PC-3 (cell line): ENCODE measurements at regions not wholly inside any gene's neighbourhood (a gene's known extent, or its start where the extent isn't known, plus 50 kb on each side); places are given as distances from the start of the nearest gene placed in this dataset.

ENCODE experiments used
- ATAC-seq: fragments of 200-7000 bp; cut with Tn5 transposase; 2 replicates; pipeline ENCODE4 v1.9.1; 2020; ENCODE audit warnings: mild to moderate bottlenecking, moderate library complexity
- BruUV-seq: library from RNA; stranded (reverse); fragments of 400-500 nt; replicated peaks from 2 replicates; lab custom pipeline; 2021; lab: Mats Ljungman, UMichigan
- CTCF ChIA-PET: fragments of 300-600 bp; sonication (Branson Sonifier 250); formaldehyde crosslinking; loops from one replicate; lab custom pipeline; 2022; ENCODE audit warnings: antibody characterized with exemption; lab: Charles Lee
- POLR2A ChIA-PET: fragments of 300-600 bp; sonication (Branson Sonifier 250); formaldehyde crosslinking; loops from one replicate; lab custom pipeline; 2022; ENCODE audit warnings: antibody characterized with exemption; ENCODE audit not compliant: unreplicated experiment; lab: Charles Lee
- DNase-seq: peaks from one replicate; pipeline ENCODE4 v3.0.0-alpha.2; 2015
- H2AFZ ChIP-seq: fragments of 300-600 bp; sonication (generic); 2 replicates; pipeline ENCODE4 v1.6.0; 2016; ENCODE audit warnings: antibody characterized with exemption, low read length
- H3F3A ChIP-seq: fragments of 300-600 bp; sonication (generic); one replicate; pipeline ENCODE4 v1.6.0; 2017; ENCODE audit warnings: antibody characterized with exemption, low read length, control low read depth, mild to moderate bottlenecking; ENCODE audit not compliant: unreplicated experiment
- H3K27ac ChIP-seq: fragments of 300-600 bp; sonication (generic); 2 replicates; pipeline ENCODE4 v1.5.1; 2016; ENCODE audit warnings: mild to moderate bottlenecking, low read length
- H3K27me3 ChIP-seq: fragments of 300-600 bp; sonication (generic); 2 replicates; pipeline ENCODE4 v1.6.1; 2016; ENCODE audit warnings: low read length, mixed read lengths
- H3K36me3 ChIP-seq: fragments of 300-600 bp; sonication (generic); 2 replicates; pipeline ENCODE4 v1.6.1; 2016; ENCODE audit warnings: low read depth, mixed run types, low read length, mixed read lengths
- H3K4me1 ChIP-seq: fragments of 300-600 bp; sonication (generic); 2 replicates; pipeline ENCODE4 v1.5.1; 2016; ENCODE audit warnings: low read length; ENCODE audit not compliant: insufficient read depth
- H3K4me2 ChIP-seq: fragments of 300-600 bp; sonication (generic); 2 replicates; pipeline ENCODE4 v1.6.0; 2016; ENCODE audit warnings: low read length
- H3K4me3 ChIP-seq: fragments of 300-600 bp; sonication (generic); 2 replicates; pipeline ENCODE4 v1.5.1; 2016; ENCODE audit warnings: mild to moderate bottlenecking, low read length, mixed read lengths
- H3K79me2 ChIP-seq: fragments of 300-600 bp; sonication (generic); 2 replicates; pipeline ENCODE4 v1.6.1; 2017; ENCODE audit warnings: low read length, mixed read lengths
- H3K9ac ChIP-seq: fragments of 300-600 bp; sonication (generic); 2 replicates; pipeline ENCODE4 v1.6.0; 2016; ENCODE audit warnings: mild to moderate bottlenecking, low read length
- H3K9me2 ChIP-seq: fragments of 300-600 bp; sonication (generic); replicated peaks from 2 replicates; pipeline ENCODE4 v1.6.1; 2016; ENCODE audit warnings: mixed run types, low read length, mixed read lengths
- H3K9me3 ChIP-seq: fragments of 300-600 bp; sonication (generic); 2 replicates; pipeline ENCODE4 v1.6.1; 2016; ENCODE audit warnings: low read length, mixed read lengths
- H4K20me1 ChIP-seq: fragments of 300-600 bp; sonication (generic); 2 replicates; pipeline ENCODE4 v1.6.1; 2016; ENCODE audit warnings: low read length, mixed read lengths
- CTCF ChIP-seq: fragments of 300-600 bp; sonication (generic); conservative IDR thresholded peaks from 2 replicates; pipeline ENCODE4 v1.5.1; 2017; ENCODE audit warnings: antibody characterized with exemption, low read depth, mild to moderate bottlenecking, low read length
- EZH2 ChIP-seq: fragments of 300-600 bp; sonication (generic); IDR thresholded peaks from one replicate; pipeline ENCODE4 v1.6.1; 2017; ENCODE audit warnings: antibody characterized with exemption, mild to moderate bottlenecking, low read length; ENCODE audit not compliant: unreplicated experiment
- EZH2phosphoT487 ChIP-seq: fragments of 300-600 bp; sonication (generic); IDR thresholded peaks from 2 replicates; pipeline ENCODE4 v1.6.1; 2018; ENCODE audit warnings: mild to moderate bottlenecking, antibody characterized with exemption, low read length, borderline replicate concordance
- intact Hi-C: fragments of 100-400 bp; cut with micrococcal nuclease; formaldehyde crosslinking; loops from 2 replicates; pipeline ENCODE4 v1.9.0; 2023

DNA sequence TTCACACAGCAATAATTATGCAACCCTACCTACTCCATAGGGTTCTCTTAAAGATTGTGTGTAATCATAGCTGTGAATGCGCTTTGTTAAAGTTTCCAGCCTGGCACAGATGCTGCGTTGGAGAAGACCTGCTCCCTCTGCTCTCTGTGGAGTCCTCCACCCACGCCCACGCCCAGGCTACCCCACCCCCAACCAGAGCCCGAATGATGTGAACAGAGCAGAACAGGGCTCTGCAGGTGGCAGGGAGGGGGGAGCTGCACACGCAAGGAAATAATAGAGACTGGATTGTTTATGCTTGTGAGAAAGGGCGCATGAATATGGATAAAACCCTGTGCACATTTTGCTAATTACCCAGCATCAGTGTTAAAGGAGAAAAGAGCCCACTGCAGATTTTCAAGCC is 447.5 kb downstream of the BCL11A start:
- CTCF ChIA-PET = no interaction called here

DNA sequence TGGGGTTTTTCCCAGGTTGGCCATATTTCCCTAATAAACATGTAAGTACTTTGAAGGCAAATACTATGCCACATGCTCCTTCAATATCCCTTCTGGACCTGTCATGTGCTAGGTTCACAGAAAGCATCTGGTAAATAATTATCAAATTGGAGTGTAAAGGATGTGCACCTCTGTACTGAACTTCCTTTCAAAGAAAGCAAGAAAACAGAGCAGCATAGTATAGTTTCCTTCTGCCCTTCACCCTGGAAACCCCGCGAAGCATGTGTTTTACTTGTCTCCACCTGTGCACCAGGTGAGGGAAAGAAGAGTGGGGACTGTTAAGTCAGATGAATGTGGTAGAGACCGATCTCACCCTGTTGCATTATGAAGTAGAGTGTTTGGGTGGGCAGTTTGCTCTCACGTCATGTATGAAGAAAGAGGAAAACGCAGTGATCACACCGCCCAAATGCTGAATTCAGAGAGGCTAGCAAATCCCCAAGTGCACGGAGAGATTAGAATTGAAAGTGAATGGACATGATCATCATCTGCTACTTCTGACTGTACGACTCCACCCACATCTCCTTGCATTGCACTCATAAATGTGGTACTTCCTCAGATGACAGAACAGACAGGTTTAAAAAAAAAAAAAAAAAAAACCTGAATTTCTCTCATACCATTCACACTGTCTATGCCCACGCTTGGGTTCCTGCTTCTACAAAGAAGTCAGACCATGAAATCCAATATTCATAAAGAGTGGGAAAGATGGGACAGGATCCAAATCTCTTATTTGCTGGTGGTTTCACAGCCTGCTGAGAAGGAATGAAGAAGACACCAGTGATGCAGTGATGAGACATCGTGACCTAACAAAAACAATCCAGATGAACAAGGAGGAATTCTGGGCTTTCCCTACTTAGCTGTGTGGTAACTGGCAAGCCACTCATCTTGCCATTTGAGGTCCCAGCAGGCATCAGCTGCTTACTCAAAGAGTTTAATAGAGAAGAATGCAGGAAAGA is 448.6 kb downstream of the BCL11A start:
- ChIA-PET CTCF (no interaction called here), POLR2A (no interaction called here)
- Histone ChIP-seq H3K27ac (no peak overlapping the region), H3K4me1 (no peaks in the 10 kb centered on the region), H4K20me1 (no peaks in the 10 kb centered on the region), H3K4me3 (no peak overlapping the region), H3K9me3 (no peaks in the 10 kb centered on the region), H3F3A (no peaks in the 10 kb centered on the region), H3K36me3 (no peaks in the 10 kb centered on the region), H3K9ac (no peak overlapping the region), H3K27me3 (peaks cover 8% of the 10 kb centered on the region; the same call in 1 of the 2 replicates), H3K4me2 (no peak overlapping the region), H2AFZ (no peak overlapping the region), H3K79me2 (no peaks in the 10 kb centered on the region), H3K9me2 (no peaks in the 10 kb centered on the region)
- intact Hi-C loops = no loop called here
- TF ChIP-seq EZH2phosphoT487 = no peak
- TF ChIP-seq CTCF = no peak
- no peak for TF ChIP-seq EZH2
- BruUV-seq = no TSS peak
- ATAC-seq (no peak), DNase-seq (peak; percentile 3)

More for the DNA sequence above, 447.5 kb downstream of the BCL11A start:
- intact Hi-C loops = no loop called here
- Histone ChIP-seq H3K4me2 (no peak overlapping the region), H3K36me3 (no peaks in the 10 kb centered on the region), H4K20me1 (no peaks in the 10 kb centered on the region), H3K79me2 (no peaks in the 10 kb centered on the region), H3K4me1 (no peaks in the 10 kb centered on the region), H3K9me2 (no peaks in the 10 kb centered on the region), H3K4me3 (no peak overlapping the region), H2AFZ (no peak overlapping the region), H3K9me3 (no peaks in the 10 kb centered on the region), H3K9ac (no peak overlapping the region), H3K27ac (no peak overlapping the region), H3K27me3 (no peaks in the 10 kb centered on the region), H3F3A (no peaks in the 10 kb centered on the region)
- POLR2A ChIA-PET = no interaction called here
- no TSS peak for BruUV-seq
- ATAC-seq (no peak), DNase-seq (no peak)
- TF ChIP-seq CTCF (no peak), EZH2 (no peak), EZH2phosphoT487 (no peak)

- ATAC-seq (no peak), DNase-seq (no peak)
- no peaks in the 10 kb centered on the region for H3K4me1 ChIP-seq
- no peaks in the 10 kb centered on the region for H3K9me3 ChIP-seq
- H4K20me1 ChIP-seq = no peaks in the 10 kb centered on the region
- no peak overlapping the region for H3K4me3 ChIP-seq
- H3K4me2 ChIP-seq = no peak overlapping the region
- H3K79me2 ChIP-seq = no peaks in the 10 kb centered on the region
- CTCF ChIA-PET = no interaction called here
- intact Hi-C loops = no loop called here
- peaks cover 13% of the 10 kb centered on the region; the same call in 1 of the 2 replicates for H3K27me3 ChIP-seq
- H3F3A ChIP-seq = no peaks in the 10 kb centered on the region
- BruUV-seq = no TSS peak
- no peak for TF ChIP-seq CTCF
- no peak for TF ChIP-seq EZH2phosphoT487
- TF ChIP-seq EZH2 = no peak
- H2AFZ ChIP-seq = no peak overlapping the region
- H3K36me3 ChIP-seq = no peaks in the 10 kb centered on the region
- H3K9me2 ChIP-seq = no peaks in the 10 kb centered on the region
- POLR2A ChIA-PET = no interaction called here
- H3K9ac ChIP-seq = no peak overlapping the region
- H3K27ac ChIP-seq = no peak overlapping the region
These were observed 453.4 kb downstream of the BCL11A start for GRCh38 chr2:60100034-60100433.
